HCT116 (cell line): ENCODE measurements at regions not wholly inside any gene's neighbourhood (a gene's known extent, or its start where the extent isn't known, plus 50 kb on each side); places are given as distances from the start of the nearest gene placed in this dataset.
"Not testable (repeated sequence)": the region's sequence is repeated elsewhere in the genome, so short reads cannot be mapped to it uniquely, and the experiment has no call there.

Experiments used
- ATAC-seq: fragments of 200-7000 bp; cut with Tn5 transposase; 2 replicates; pipeline ENCODE4 v1.9.1; 2020; ENCODE audit warnings: mild to moderate bottlenecking, moderate library complexity
- BruUV-seq: library from RNA; stranded (reverse); fragments of 400-500 nt; replicated peaks from 2 replicates; lab custom pipeline; 2021; lab: Mats Ljungman, UMichigan
- CTCF ChIA-PET: fragments of 300-600 bp; sonication (Branson Sonifier 250); formaldehyde crosslinking; loops from one replicate; lab custom pipeline; 2021; ENCODE audit warnings: antibody characterized with exemption; lab: Charles Lee
- POLR2A ChIA-PET: fragments of 300-600, 350-600 bp; sonication (Branson Sonifier 250); formaldehyde crosslinking; loops from one replicate; lab custom pipeline; 2021; ENCODE audit warnings: antibody characterized with exemption; lab: Charles Lee
- RAD21 ChIA-PET, 2 experiments: fragments of 300-600 bp; sonication (Branson Sonifier 250); formaldehyde crosslinking; loops; one replicate each; lab custom pipeline; 2023; ENCODE audit warnings: low total read pairs in 2 of 2; ENCODE audit not compliant: uncharacterized antibody in 2 of 2, unreplicated experiment in 2 of 2, low non-redundant PET in 1 of 2; lab: Charles Lee
- DNase-seq: peaks from one replicate; pipeline ENCODE4 v3.0.0-alpha.2; 2010; ENCODE audit warnings: low read depth, low spot score
- H2AFZ ChIP-seq: fragments of 200-600 bp; shearing (Covaris generic), sonication (generic); 2 replicates; pipeline ENCODE4 v1.6.1; 2017; ENCODE audit warnings: low read depth, mixed run types, mixed read lengths, antibody characterized with exemption, low read length; ENCODE audit not compliant: poor library complexity, severe bottlenecking
- H3K27ac ChIP-seq: 2 replicates; pipeline ENCODE4 v1.5.1; 2012; ENCODE audit warnings: low read depth, low read length
- H3K27me3 ChIP-seq: fragments of 200-600 bp; sonication (generic); 2 replicates; pipeline ENCODE4 v1.6.1; 2016; ENCODE audit warnings: mixed run types, low read length, mixed read lengths; ENCODE audit not compliant: insufficient read depth
- H3K36me3 ChIP-seq, 2 experiments: fragments of 200-500 bp in 1 of 2; fragments of 200-600 bp in 1 of 2; sonication (Bioruptor generic) in 1 of 2; sonication (generic) in 1 of 2; 2 replicates each; pipeline versions ENCODE4 v1.5.1 to v1.6.1; 2014 to 2016; ENCODE audit warnings: low read length in 2 of 2, inconsistent platforms in 1 of 2, mixed read lengths in 1 of 2, mixed run types in 1 of 2; ENCODE audit not compliant: insufficient read depth in 2 of 2, control insufficient read depth in 1 of 2
- H3K4me1 ChIP-seq, 2 experiments: fragments of 200-600 bp in 1 of 2; sonication (generic) in 1 of 2; 2 replicates each; pipeline versions ENCODE4 v1.5.1 to v1.6.1; 2012 to 2017; ENCODE audit warnings: low read length in 2 of 2, inconsistent platforms in 1 of 2, mild to moderate bottlenecking in 1 of 2, mixed read lengths in 1 of 2, mixed run types in 1 of 2, moderate library complexity in 1 of 2; ENCODE audit not compliant: insufficient read depth in 2 of 2, control insufficient read depth in 1 of 2
- H3K4me2 ChIP-seq: fragments of 200-600 bp; sonication (generic); 2 replicates; pipeline ENCODE4 v1.6.1; 2017; ENCODE audit warnings: mixed run types, low read length, mixed read lengths
- H3K4me3 ChIP-seq, 2 experiments: fragments of 200-600 bp in 1 of 2; sonication (generic) in 1 of 2; replicated peaks in 1 of 2; 2 replicates each; pipeline ENCODE4 v1.5.1; 2011 to 2016; ENCODE audit warnings: low read length in 2 of 2, control low read depth in 1 of 2, low read depth in 1 of 2, mild to moderate bottlenecking in 1 of 2, mixed read lengths in 1 of 2, mixed run types in 1 of 2
- H3K79me2 ChIP-seq: fragments of 200-600 bp; sonication (generic); 2 replicates; pipeline ENCODE4 v1.6.1; 2017; ENCODE audit warnings: mild to moderate bottlenecking, mixed run types, low read length, moderate library complexity, mixed read lengths; ENCODE audit not compliant: insufficient read depth
- H3K9ac ChIP-seq: fragments of 200-600 bp; sonication (generic); 2 replicates; pipeline ENCODE4 v1.6.1; 2016; ENCODE audit warnings: low read length, mixed read lengths
- H3K9me2 ChIP-seq: fragments of 200-600 bp; sonication (generic), shearing (Covaris generic); 2 replicates; pipeline ENCODE4 v1.6.1; 2017; ENCODE audit warnings: mixed run types, mild to moderate bottlenecking, moderate library complexity; ENCODE audit not compliant: insufficient read depth
- H3K9me3 ChIP-seq, 2 experiments: fragments of 200-500 bp in 1 of 2; fragments of 200-600 bp in 1 of 2; sonication (Bioruptor generic) in 1 of 2; sonication (generic) in 1 of 2; 2 replicates each; pipeline ENCODE4 v1.6.1; 2014 to 2017; ENCODE audit warnings: low read length in 2 of 2, mixed read lengths in 2 of 2, inconsistent platforms in 1 of 2, low read depth in 1 of 2, mild to moderate bottlenecking in 1 of 2, mixed run types in 1 of 2, moderate library complexity in 1 of 2; ENCODE audit not compliant: control insufficient read depth in 1 of 2, insufficient read depth in 1 of 2
- H4K20me1 ChIP-seq: fragments of 200-600 bp; sonication (generic), shearing (Covaris generic); 2 replicates; pipeline ENCODE4 v1.6.1; 2017; ENCODE audit warnings: mixed run types, mild to moderate bottlenecking, moderate library complexity; ENCODE audit not compliant: insufficient read depth
- EGR1 ChIP-seq: IDR thresholded peaks from 2 replicates; pipeline ENCODE4 v1.6.1; 2012; ENCODE audit warnings: low read depth
- EZH2 ChIP-seq: fragments of 200-600 bp; sonication (generic); IDR thresholded peaks from 2 replicates; pipeline ENCODE4 v1.6.1; 2017; ENCODE audit warnings: antibody characterized with exemption, mixed run types
- FOSL1 ChIP-seq: IDR thresholded peaks from 2 replicates; pipeline ENCODE4 v1.6.1; 2012; ENCODE audit warnings: low read depth
- MAX ChIP-seq: IDR thresholded peaks from 2 replicates; pipeline ENCODE4 v1.6.1; 2012
- POLR2A ChIP-seq: IDR thresholded peaks from 2 replicates; pipeline ENCODE4 v1.7.0; 2011; ENCODE audit warnings: borderline replicate concordance; ENCODE audit not compliant: insufficient read depth, insufficient read length; ENCODE audit errors: extremely low read depth
- POLR2AphosphoS5 ChIP-seq: IDR thresholded peaks from 2 replicates; pipeline ENCODE4 v1.6.1; 2011; ENCODE audit warnings: mild to moderate bottlenecking, low read depth, low read length, moderate library complexity
- TCF7L2 ChIP-seq: IDR thresholded peaks from 2 replicates; pipeline ENCODE4 v1.7.0; 2011; ENCODE audit warnings: borderline replicate concordance, inconsistent platforms; ENCODE audit not compliant: insufficient read depth, insufficient read length; ENCODE audit errors: extremely low read depth
- ZFX ChIP-seq: fragments of 450-650 bp; IDR thresholded peaks from 2 replicates; pipeline ENCODE4 v1.6.1; 2017
- intact Hi-C: fragments of 100-400 bp; cut with micrococcal nuclease; formaldehyde crosslinking; loops from 2 replicates; pipeline ENCODE4 v1.10.0; 2022

GRCh38 chr6:139879823-139880356 is 505.4 kb upstream of the CITED2 start:
- POLR2A ChIA-PET, result no interaction called here

GRCh38 chr6:139879241-139879640 is 504.8 kb upstream of the CITED2 start:
- H3K36me3 ChIP-seq, H2AFZ ChIP-seq, H3K9me2 ChIP-seq, H3K27ac ChIP-seq, H3K4me3 ChIP-seq, H3K27me3 ChIP-seq, DNase-seq, ATAC-seq, H3K9me3 ChIP-seq, CTCF ChIA-PET, BruUV-seq, H4K20me1 ChIP-seq, H3K9ac ChIP-seq, H3K79me2 ChIP-seq, intact Hi-C loops, POLR2A ChIA-PET, RAD21 ChIA-PET, H3K4me2 ChIP-seq: not testable (repeated sequence)
- peaks cover 14 to 23% of the 10 kb centered on the region in 2 experiments for H3K4me1 ChIP-seq

More at GRCh38 chr6:139879823-139880356, 505.4 kb upstream of the CITED2 start:
- Histone ChIP-seq H4K20me1 (no peaks in the 10 kb centered on the region), H3K27me3 (no peaks in the 10 kb centered on the region), H3K79me2 (no peaks in the 10 kb centered on the region), H3K9ac (no peak overlapping the region), H3K9me2 (no peaks in the 10 kb centered on the region), H3K4me3 (no peak overlapping the region), H3K9me3 (no peaks in the 10 kb centered on the region), H3K27ac (no peak overlapping the region), H2AFZ (no peak overlapping the region), H3K4me2 (no peak overlapping the region), H3K36me3 (no peaks in the 10 kb centered on the region), H3K4me1 (peaks cover 14 to 23% of the 10 kb centered on the region in 2 experiments)
- ChIA-PET RAD21 (no interaction called here), CTCF (interaction anchor here (1.4 kb wide), 1 partner anchor 510 kb away, joined by 4 read pairs; no protein-coding TSS in a partner anchor)
- no TSS peak for BruUV-seq
- intact Hi-C loops, result loop anchor here (2.0 to 5.0 kb wide), 3 partner anchors 503 to 1683 kb away; no protein-coding TSS in a partner anchor
- DNase-seq, result no peak
- no peak for ATAC-seq
- TF ChIP-seq TCF7L2, result no peak
- TF ChIP-seq POLR2A, result no peak
- TF ChIP-seq ZFX, result no peak
- TF ChIP-seq EZH2, result no peak
- no peak for TF ChIP-seq MAX
- no peak for TF ChIP-seq EGR1
- TF ChIP-seq FOSL1, result no peak
- no peak for TF ChIP-seq POLR2AphosphoS5
